ENCODE measurements at regions not wholly inside any gene's neighbourhood (a gene's known extent, or its start where the extent isn't known, plus 50 kb on each side); places are given as distances from the start of the nearest gene placed in this dataset.

DNA sequence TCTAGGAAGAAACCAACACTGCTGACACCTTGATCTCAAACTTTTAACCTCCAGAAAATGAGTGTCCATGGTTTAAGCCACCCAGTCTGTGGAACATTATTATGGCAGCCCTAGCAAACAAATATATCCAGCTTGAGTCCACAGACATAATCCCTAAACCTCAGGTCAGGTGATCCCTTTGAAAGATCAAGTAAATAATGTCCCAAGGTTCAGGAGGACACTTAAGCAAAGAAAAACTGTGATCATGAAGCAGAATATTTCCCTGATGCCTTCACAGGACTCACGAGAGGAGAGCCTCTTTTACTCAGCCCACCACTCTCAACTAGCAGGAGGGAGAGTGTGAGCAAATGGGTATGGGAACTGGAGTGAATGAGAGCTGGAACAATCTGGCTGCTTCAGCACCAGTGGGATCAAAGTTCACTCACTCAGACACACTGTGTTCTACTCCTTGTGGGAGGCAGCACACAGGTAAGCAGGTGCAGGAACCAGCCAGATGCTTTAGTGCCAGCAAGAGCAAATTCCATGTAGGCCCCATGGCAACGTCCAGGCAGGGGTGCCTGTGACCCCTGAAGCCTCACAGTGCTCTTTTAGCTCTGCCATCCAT, 608.4 kb downstream of the RAB28 start (continued):
- TF ChIP-seq, protein P1, sequence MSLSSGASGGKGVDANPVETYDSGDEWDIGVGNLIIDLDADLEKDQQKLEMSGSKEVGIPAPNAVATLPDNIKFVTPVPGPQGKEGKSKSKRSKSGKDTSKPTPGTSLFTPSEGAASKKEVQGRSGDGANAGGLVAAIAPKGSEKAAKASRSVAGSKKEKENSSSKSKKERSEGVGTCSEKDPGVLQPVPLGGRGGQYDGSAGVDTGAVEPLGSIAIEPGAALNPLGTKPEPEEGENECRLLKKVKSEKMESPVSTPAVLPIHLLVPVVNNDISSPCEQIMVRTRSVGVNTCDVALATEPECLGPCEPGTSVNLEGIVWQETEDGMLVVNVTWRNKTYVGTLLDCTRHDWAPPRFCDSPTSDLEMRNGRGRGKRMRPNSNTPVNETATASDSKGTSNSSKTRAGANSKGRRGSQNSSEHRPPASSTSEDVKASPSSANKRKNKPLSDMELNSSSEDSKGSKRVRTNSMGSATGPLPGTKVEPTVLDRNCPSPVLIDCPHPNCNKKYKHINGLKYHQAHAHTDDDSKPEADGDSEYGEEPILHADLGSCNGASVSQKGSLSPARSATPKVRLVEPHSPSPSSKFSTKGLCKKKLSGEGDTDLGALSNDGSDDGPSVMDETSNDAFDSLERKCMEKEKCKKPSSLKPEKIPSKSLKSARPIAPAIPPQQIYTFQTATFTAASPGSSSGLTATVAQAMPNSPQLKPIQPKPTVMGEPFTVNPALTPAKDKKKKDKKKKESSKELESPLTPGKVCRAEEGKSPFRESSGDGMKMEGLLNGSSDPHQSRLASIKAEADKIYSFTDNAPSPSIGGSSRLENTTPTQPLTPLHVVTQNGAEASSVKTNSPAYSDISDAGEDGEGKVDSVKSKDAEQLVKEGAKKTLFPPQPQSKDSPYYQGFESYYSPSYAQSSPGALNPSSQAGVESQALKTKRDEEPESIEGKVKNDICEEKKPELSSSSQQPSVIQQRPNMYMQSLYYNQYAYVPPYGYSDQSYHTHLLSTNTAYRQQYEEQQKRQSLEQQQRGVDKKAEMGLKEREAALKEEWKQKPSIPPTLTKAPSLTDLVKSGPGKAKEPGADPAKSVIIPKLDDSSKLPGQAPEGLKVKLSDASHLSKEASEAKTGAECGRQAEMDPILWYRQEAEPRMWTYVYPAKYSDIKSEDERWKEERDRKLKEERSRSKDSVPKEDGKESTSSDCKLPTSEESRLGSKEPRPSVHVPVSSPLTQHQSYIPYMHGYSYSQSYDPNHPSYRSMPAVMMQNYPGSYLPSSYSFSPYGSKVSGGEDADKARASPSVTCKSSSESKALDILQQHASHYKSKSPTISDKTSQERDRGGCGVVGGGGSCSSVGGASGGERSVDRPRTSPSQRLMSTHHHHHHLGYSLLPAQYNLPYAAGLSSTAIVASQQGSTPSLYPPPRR (CRISPR knock-in tag; IDR thresholded peaks at IDR 0.05; ENCODE audit: borderline replicate concordance) = peak; percentile 70; the same call in 1 of the 2 replicates
- TF ChIP-seq GFI1 (CRISPR knock-in tag; IDR thresholded peaks at IDR 0.05; ENCODE audit: borderline replicate concordance) = peak; percentile 39; the same call in 1 of the 2 replicates
- TF ChIP-seq HOXA5 (CRISPR knock-in tag; IDR thresholded peaks at IDR 0.05) = no peak
- TF ChIP-seq ZNF629 (CRISPR knock-in tag; conservative IDR thresholded peaks at IDR 0.05) = peak; percentile 79
- TF ChIP-seq, protein P2, sequence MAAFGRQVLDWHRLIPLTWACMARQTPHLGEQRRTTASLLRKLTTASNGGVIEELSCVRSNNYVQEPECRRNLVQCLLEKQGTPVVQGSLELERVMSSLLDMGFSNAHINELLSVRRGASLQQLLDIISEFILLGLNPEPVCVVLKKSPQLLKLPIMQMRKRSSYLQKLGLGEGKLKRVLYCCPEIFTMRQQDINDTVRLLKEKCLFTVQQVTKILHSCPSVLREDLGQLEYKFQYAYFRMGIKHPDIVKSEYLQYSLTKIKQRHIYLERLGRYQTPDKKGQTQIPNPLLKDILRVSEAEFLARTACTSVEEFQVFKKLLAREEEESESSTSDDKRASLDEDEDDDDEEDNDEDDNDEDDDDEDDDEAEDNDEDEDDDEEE (CRISPR knock-in tag; IDR thresholded peaks at IDR 0.05) = no peak
- TF ChIP-seq BCL6 (CRISPR knock-in tag; IDR thresholded peaks at IDR 0.05) = 0 out of 2 replicates have a peak, but pooled peaks have one; percentile 54
- TF ChIP-seq AKAP8 (CRISPR knock-in tag; IDR thresholded peaks at IDR 0.05) = no peak
- no peak for TF ChIP-seq GMEB2 (CRISPR knock-in tag; IDR thresholded peaks at IDR 0.05; ENCODE audit: low read depth)
- TF ChIP-seq ZNF280B (CRISPR knock-in tag; IDR thresholded peaks at IDR 0.05; ENCODE audit: borderline replicate concordance) = no peak
- TF ChIP-seq NKX3-1 (CRISPR knock-in tag; IDR thresholded peaks at IDR 0.05) = no peak
- no peak for TF ChIP-seq TCF12 (IDR thresholded peaks at IDR 0.05)
- TF ChIP-seq TCF12 (CRISPR knock-in tag; IDR thresholded peaks at IDR 0.05) = no peak
- no peak for TF ChIP-seq NCOA5 (CRISPR knock-in tag; IDR thresholded peaks at IDR 0.05)
- TF ChIP-seq ZNF614 (CRISPR knock-in tag; IDR thresholded peaks at IDR 0.05; ENCODE audit: borderline replicate concordance) = no peak
- peak; percentile 36; the same call in 1 of the 2 replicates for TF ChIP-seq BHLHE40 (IDR thresholded peaks at IDR 0.05; ENCODE audit: low read length)
- no peak for TF ChIP-seq ZNF460 (CRISPR knock-in tag; IDR thresholded peaks at IDR 0.05; ENCODE audit: borderline replicate concordance)
- TF ChIP-seq ZNF841 (CRISPR knock-in tag; IDR thresholded peaks at IDR 0.05; ENCODE audit: borderline replicate concordance) = no peak
- peak; percentile 46; the same call in 1 of the 2 replicates for TF ChIP-seq ZNF331 (CRISPR knock-in tag; IDR thresholded peaks at IDR 0.05)
- TF ChIP-seq ZNF792 (CRISPR knock-in tag; IDR thresholded peaks at IDR 0.05) = no peak
- TF ChIP-seq HNRNPUL1 (IDR thresholded peaks at IDR 0.05; ENCODE audit: low read depth, low read length) = no peak
- no peak for TF ChIP-seq SP4 (CRISPR knock-in tag; IDR thresholded peaks at IDR 0.05)
- no peak for TF ChIP-seq ZNF891 (CRISPR knock-in tag; IDR thresholded peaks at IDR 0.05)
- TF ChIP-seq ZNF879 (CRISPR knock-in tag; IDR thresholded peaks at IDR 0.05) = no peak
- no peak for TF ChIP-seq ZFP36 (IDR thresholded peaks at IDR 0.05; ENCODE audit: borderline replicate concordance, low read depth, low read length, partially characterized antibody)

Data from HepG2 (cell line).